ENCODE measurements at regions not wholly inside any gene's neighbourhood (a gene's known extent, or its start where the extent isn't known, plus 50 kb on each side); places are given as distances from the start of the nearest gene placed in this dataset.

- TF ChIP-seq CTCF (IDR thresholded peaks at IDR 0.05; ENCODE audit: control extremely low read depth in 1 of 3, insufficient read depth in 1 of 3, low read depth in 1 of 3, low read length in 3 of 3), result no peak
- TF ChIP-seq CREB1 (IDR thresholded peaks at IDR 0.05), result no peak
Observed at GRCh38 chr9:81123526-81123925, 565.8 kb downstream of the TLE1 start.
